Chondrocyte (in vitro differentiated cells): ENCODE measurements at regions not wholly inside any gene's neighbourhood (a gene's known extent, or its start where the extent isn't known, plus 50 kb on each side); places are given as distances from the start of the nearest gene placed in this dataset.

ENCODE experiments used
- DNase-seq: peaks from one replicate; pipeline ENCODE4 v3.0.0; 2021; ENCODE audit warnings: mixed read lengths, low spot score
- H3K27ac Mint-ChIP-seq: one replicate; pipeline ENCODE4 v1.8.0; 2021; ENCODE audit warnings: mild to moderate bottlenecking, moderate library complexity, mixed read lengths; ENCODE audit not compliant: unreplicated experiment
- H3K27me3 Mint-ChIP-seq: 2 replicates; pipeline ENCODE4 v1.8.0; 2021; ENCODE audit warnings: low read depth, mixed read lengths
- H3K36me3 Mint-ChIP-seq: 2 replicates; pipeline ENCODE4 v1.8.0; 2021; ENCODE audit warnings: low read depth, mixed read lengths
- H3K4me1 Mint-ChIP-seq: 2 replicates; pipeline ENCODE4 v1.8.0; 2021; ENCODE audit warnings: low read depth, mild to moderate bottlenecking, mixed read lengths
- H3K4me3 Mint-ChIP-seq: one replicate; pipeline ENCODE4 v1.8.0; 2021; ENCODE audit warnings: mild to moderate bottlenecking, moderate library complexity, mixed read lengths; ENCODE audit not compliant: unreplicated experiment
- H3K9me3 Mint-ChIP-seq: 2 replicates; pipeline ENCODE4 v1.8.0; 2021; ENCODE audit warnings: low read depth, mixed read lengths
- TF ChIP-seq, protein P1 (sequence below): fragments of 200-600 bp; sonication (generic); IDR thresholded peaks from 2 replicates; pipeline ENCODE4 v1.5.0; 2021; ENCODE audit warnings: antibody characterized with exemption, mild to moderate bottlenecking, moderate library complexity

GRCh38 chr16:59263955-59264354 lies 529.8 kb upstream of the GOT2 start:
- no peaks in the 10 kb centered on the region for H3K27me3 Mint-ChIP-seq
- H3K4me1 Mint-ChIP-seq: no peaks in the 10 kb centered on the region
- DNase-seq: no peak
- TF ChIP-seq, protein P1, sequence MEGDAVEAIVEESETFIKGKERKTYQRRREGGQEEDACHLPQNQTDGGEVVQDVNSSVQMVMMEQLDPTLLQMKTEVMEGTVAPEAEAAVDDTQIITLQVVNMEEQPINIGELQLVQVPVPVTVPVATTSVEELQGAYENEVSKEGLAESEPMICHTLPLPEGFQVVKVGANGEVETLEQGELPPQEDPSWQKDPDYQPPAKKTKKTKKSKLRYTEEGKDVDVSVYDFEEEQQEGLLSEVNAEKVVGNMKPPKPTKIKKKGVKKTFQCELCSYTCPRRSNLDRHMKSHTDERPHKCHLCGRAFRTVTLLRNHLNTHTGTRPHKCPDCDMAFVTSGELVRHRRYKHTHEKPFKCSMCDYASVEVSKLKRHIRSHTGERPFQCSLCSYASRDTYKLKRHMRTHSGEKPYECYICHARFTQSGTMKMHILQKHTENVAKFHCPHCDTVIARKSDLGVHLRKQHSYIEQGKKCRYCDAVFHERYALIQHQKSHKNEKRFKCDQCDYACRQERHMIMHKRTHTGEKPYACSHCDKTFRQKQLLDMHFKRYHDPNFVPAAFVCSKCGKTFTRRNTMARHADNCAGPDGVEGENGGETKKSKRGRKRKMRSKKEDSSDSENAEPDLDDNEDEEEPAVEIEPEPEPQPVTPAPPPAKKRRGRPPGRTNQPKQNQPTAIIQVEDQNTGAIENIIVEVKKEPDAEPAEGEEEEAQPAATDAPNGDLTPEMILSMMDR: no peak
- no peak overlapping the region for H3K27ac Mint-ChIP-seq
- H3K4me3 Mint-ChIP-seq: no peak overlapping the region
- no peaks in the 10 kb centered on the region for H3K36me3 Mint-ChIP-seq
- no peaks in the 10 kb centered on the region for H3K9me3 Mint-ChIP-seq

GRCh38 chr16:59260892-59261291 lies 526.8 kb upstream of the GOT2 start:
- no peaks in the 10 kb centered on the region for H3K36me3 Mint-ChIP-seq
- H3K27me3 Mint-ChIP-seq: no peaks in the 10 kb centered on the region
- TF ChIP-seq, protein P1: no peak
- no peaks in the 10 kb centered on the region for H3K9me3 Mint-ChIP-seq
- no peaks in the 10 kb centered on the region for H3K4me1 Mint-ChIP-seq
- no peak for DNase-seq
- no peak overlapping the region for H3K27ac Mint-ChIP-seq
- H3K4me3 Mint-ChIP-seq: no peak overlapping the region

DNA sequence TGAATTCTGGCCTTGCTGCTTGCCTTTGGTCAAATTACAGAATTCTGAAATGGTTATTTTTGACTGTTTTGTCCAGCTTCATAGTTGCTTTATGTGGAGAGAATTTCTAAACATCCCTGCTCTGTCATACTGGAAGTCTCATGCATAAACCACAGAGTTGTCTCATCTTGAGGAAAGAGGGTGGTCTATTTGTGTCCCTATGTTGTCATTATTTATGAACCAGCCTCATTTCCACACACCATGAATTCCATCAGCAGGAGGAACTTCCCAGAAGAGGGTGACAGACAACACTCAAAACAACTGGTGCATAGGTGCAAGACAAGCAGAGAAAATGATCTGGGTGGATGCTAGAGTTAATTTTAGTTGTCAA lies 525.8 kb upstream of the GOT2 start:
- Mint-ChIP-seq H3K27ac (no peak overlapping the region), H3K4me3 (no peak overlapping the region), H3K9me3 (no peaks in the 10 kb centered on the region), H3K4me1 (no peaks in the 10 kb centered on the region), H3K36me3 (no peaks in the 10 kb centered on the region), H3K27me3 (no peaks in the 10 kb centered on the region)
- TF ChIP-seq, protein P1: no peak
- DNase-seq: no peak

- Mint-ChIP-seq H3K4me3 (no peak overlapping the region), H3K27me3 (no peaks in the 10 kb centered on the region), H3K9me3 (peaks cover 3% of the 10 kb centered on the region), H3K27ac (no peak overlapping the region), H3K36me3 (no peaks in the 10 kb centered on the region), H3K4me1 (no peaks in the 10 kb centered on the region)
- TF ChIP-seq, protein P1: no peak
- no peak for DNase-seq
Observed at GRCh38 chr16:59259074-59259949, 525.2 kb upstream of the GOT2 start.

GRCh38 chr16:59252317-59252716 lies 518.2 kb upstream of the GOT2 start:
- H3K36me3 Mint-ChIP-seq: no peaks in the 10 kb centered on the region
- peaks cover 5% of the 10 kb centered on the region for H3K9me3 Mint-ChIP-seq
- no peak overlapping the region for H3K27ac Mint-ChIP-seq
- no peak overlapping the region for H3K4me3 Mint-ChIP-seq
- H3K27me3 Mint-ChIP-seq: no peaks in the 10 kb centered on the region
- DNase-seq: no peak
- no peaks in the 10 kb centered on the region for H3K4me1 Mint-ChIP-seq
- TF ChIP-seq, protein P1: no peak
